LoVo (cell line): ENCODE measurements at regions not wholly inside any gene's neighbourhood (a gene's known extent, or its start where the extent isn't known, plus 50 kb on each side); places are given as distances from the start of the nearest gene placed in this dataset.
"Not testable (repeated sequence)": the region's sequence is repeated elsewhere in the genome, so short reads cannot be mapped to it uniquely, and the experiment has no call there.

Experiments used
- DNase-seq: peaks from one replicate; pipeline ENCODE4 v3.0.0-alpha.2; 2016; ENCODE audit warnings: low spot score

GRCh38 chr7:69199041-69199440, 399.2 kb upstream of the AUTS2 start:
- DNase-seq, result no peak

- DNase-seq, result no peak
These were observed 398.6 kb upstream of the AUTS2 start for GRCh38 chr7:69199661-69200060.

- no peak for DNase-seq
These were observed 394.4 kb upstream of the AUTS2 start for GRCh38 chr7:69203871-69204270.

- no peak for DNase-seq
These were observed 393.3 kb upstream of the AUTS2 start for GRCh38 chr7:69204943-69205342.

- DNase-seq, result no peak
These were observed 392.7 kb upstream of the AUTS2 start for GRCh38 chr7:69205581-69205980.

GRCh38 chr7:69208276-69208675, 390.0 kb upstream of the AUTS2 start:
- DNase-seq, result no peak

- DNase-seq, result no peak
These were observed 389.4 kb upstream of the AUTS2 start for GRCh38 chr7:69208848-69209247.

- DNase-seq, result no peak
These were observed 386.9 kb upstream of the AUTS2 start for GRCh38 chr7:69211336-69211735.

- no peak for DNase-seq
These were observed 386.5 kb upstream of the AUTS2 start for GRCh38 chr7:69211739-69212138.

GRCh38 chr7:69213878-69214277, 384.4 kb upstream of the AUTS2 start:
- DNase-seq, result no peak

GRCh38 chr7:69215516-69215915, 382.8 kb upstream of the AUTS2 start:
- not testable (repeated sequence) for DNase-seq

- no peak for DNase-seq
These were observed 380.5 kb upstream of the AUTS2 start for GRCh38 chr7:69217516-69218350.

GRCh38 chr7:69218576-69218975, 379.7 kb upstream of the AUTS2 start:
- no peak for DNase-seq

- DNase-seq, result no peak
These were observed 378.9 kb upstream of the AUTS2 start for GRCh38 chr7:69219381-69219780.

- no peak for DNase-seq
These were observed 372.9 kb upstream of the AUTS2 start for GRCh38 chr7:69225259-69225943.

- DNase-seq, result no peak
These were observed 370.0 kb upstream of the AUTS2 start for GRCh38 chr7:69228212-69228811.

GRCh38 chr7:69232445-69233376, 365.6 kb upstream of the AUTS2 start:
- DNase-seq, result no peak

GRCh38 chr7:69237541-69237940, 360.7 kb upstream of the AUTS2 start:
- no peak for DNase-seq

- no peak for DNase-seq
These were observed 355.3 kb upstream of the AUTS2 start for GRCh38 chr7:69243016-69243415.

GRCh38 chr7:69244701-69245100, 353.6 kb upstream of the AUTS2 start:
- DNase-seq, result no peak

- no peak for DNase-seq
These were observed 352.6 kb upstream of the AUTS2 start for GRCh38 chr7:69245646-69246045.

- DNase-seq, result no peak
These were observed 351.5 kb upstream of the AUTS2 start for GRCh38 chr7:69246758-69247157.
